HG03460 (cell line): ENCODE measurements at regions not wholly inside any gene's neighbourhood (a gene's known extent, or its start where the extent isn't known, plus 50 kb on each side); places are given as distances from the start of the nearest gene placed in this dataset.

ENCODE experiments used
- ATAC-seq: cut with Tn5 transposase; IDR thresholded peaks from one replicate; pipeline ENCODE4 v1.9.1; 2021; ENCODE audit not compliant: unreplicated experiment

GRCh38 chr2:196314157-196314556 is 142.8 kb upstream of the STK17B start:
- ATAC-seq: no peak

GRCh38 chr2:196314780-196315179 is 143.4 kb upstream of the STK17B start:
- no peak for ATAC-seq

- no peak for ATAC-seq
Measured at GRCh38 chr2:196315388-196316049, 144.1 kb upstream of the STK17B start.

- no peak for ATAC-seq
Measured at GRCh38 chr2:196316050-196316430, 144.7 kb upstream of the STK17B start.

GRCh38 chr2:196318517-196319377 is 147.4 kb upstream of the STK17B start:
- no peak for ATAC-seq

- no peak for ATAC-seq
Measured at GRCh38 chr2:196322973-196323810, 151.8 kb upstream of the STK17B start.

- ATAC-seq: no peak
Measured at GRCh38 chr2:196324211-196324610, 152.8 kb upstream of the STK17B start.

- ATAC-seq: no peak
Measured at GRCh38 chr2:196328088-196328680, 156.8 kb upstream of the STK17B start.

GRCh38 chr2:196329959-196330358 is 158.6 kb upstream of the STK17B start:
- no peak for ATAC-seq

- ATAC-seq: no peak
Measured at GRCh38 chr2:196330645-196331044, 159.3 kb upstream of the STK17B start.

- ATAC-seq: no peak
Measured at GRCh38 chr2:196331143-196331542, 159.8 kb upstream of the STK17B start.

- ATAC-seq: no peak
Measured at GRCh38 chr2:196331851-196332250, 160.5 kb upstream of the STK17B start.

- ATAC-seq: no peak
Measured at GRCh38 chr2:196333397-196333796, 162.0 kb upstream of the STK17B start.

- ATAC-seq: no peak
Measured at GRCh38 chr2:196334710-196335109, 163.3 kb upstream of the STK17B start.

GRCh38 chr2:196335221-196335634 is 163.8 kb upstream of the STK17B start:
- no peak for ATAC-seq

- ATAC-seq: no peak
Measured at GRCh38 chr2:196336207-196336606, 164.8 kb upstream of the STK17B start.

GRCh38 chr2:196336715-196337114 is 165.3 kb upstream of the STK17B start:
- no peak for ATAC-seq

- ATAC-seq: no peak
Measured at GRCh38 chr2:196337208-196337953, 166.0 kb upstream of the STK17B start.

- no peak for ATAC-seq
Measured at GRCh38 chr2:196338440-196338839, 167.1 kb upstream of the STK17B start.

GRCh38 chr2:196341277-196341841 is 170.0 kb upstream of the STK17B start:
- no peak for ATAC-seq
